ENCODE measurements at regions not wholly inside any gene's neighbourhood (a gene's known extent, or its start where the extent isn't known, plus 50 kb on each side); places are given as distances from the start of the nearest gene placed in this dataset.

DNA sequence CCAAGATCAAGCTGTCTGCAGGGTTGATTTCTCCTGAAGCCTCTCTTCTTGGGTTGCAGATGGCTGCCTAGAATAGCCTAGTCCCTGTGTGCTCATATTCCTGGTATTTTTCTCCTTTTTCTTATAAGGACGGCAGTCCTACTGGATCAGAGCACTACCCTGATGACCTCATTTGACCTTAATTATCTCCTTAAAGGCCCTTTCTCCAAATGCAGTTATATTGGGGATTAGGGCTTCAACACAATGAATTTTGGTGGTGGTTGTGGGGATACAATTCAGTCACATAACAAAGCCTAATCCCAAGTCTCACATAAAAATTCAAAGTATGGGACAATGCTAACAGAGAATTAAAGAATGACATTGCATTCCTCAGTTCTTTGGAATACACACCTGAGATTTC lies 238.8 kb upstream of the SALL1 start:
- DNase-seq (ENCODE audit: low read depth in 1 of 2, low spot score in 1 of 2): no peak
- Histone ChIP-seq H3K27ac (replicated peaks) (no peak overlapping the region), H3K4me3 (replicated peaks; ENCODE audit: insufficient read depth, low read length) (no peak overlapping the region), H3K27me3 (ENCODE audit: insufficient read depth, poor library complexity, severe bottlenecking) (no peaks in the 10 kb centered on the region)
- TF ChIP-seq GABPA (IDR thresholded peaks at IDR 0.05; ENCODE audit: low read depth) (no peak), POLR2AphosphoS5 (IDR thresholded peaks at IDR 0.05; ENCODE audit: low read depth) (no peak), SPI1 (IDR thresholded peaks at IDR 0.05; ENCODE audit: borderline replicate concordance, low read depth) (no peak)
- TF ChIP-seq, protein P1, sequence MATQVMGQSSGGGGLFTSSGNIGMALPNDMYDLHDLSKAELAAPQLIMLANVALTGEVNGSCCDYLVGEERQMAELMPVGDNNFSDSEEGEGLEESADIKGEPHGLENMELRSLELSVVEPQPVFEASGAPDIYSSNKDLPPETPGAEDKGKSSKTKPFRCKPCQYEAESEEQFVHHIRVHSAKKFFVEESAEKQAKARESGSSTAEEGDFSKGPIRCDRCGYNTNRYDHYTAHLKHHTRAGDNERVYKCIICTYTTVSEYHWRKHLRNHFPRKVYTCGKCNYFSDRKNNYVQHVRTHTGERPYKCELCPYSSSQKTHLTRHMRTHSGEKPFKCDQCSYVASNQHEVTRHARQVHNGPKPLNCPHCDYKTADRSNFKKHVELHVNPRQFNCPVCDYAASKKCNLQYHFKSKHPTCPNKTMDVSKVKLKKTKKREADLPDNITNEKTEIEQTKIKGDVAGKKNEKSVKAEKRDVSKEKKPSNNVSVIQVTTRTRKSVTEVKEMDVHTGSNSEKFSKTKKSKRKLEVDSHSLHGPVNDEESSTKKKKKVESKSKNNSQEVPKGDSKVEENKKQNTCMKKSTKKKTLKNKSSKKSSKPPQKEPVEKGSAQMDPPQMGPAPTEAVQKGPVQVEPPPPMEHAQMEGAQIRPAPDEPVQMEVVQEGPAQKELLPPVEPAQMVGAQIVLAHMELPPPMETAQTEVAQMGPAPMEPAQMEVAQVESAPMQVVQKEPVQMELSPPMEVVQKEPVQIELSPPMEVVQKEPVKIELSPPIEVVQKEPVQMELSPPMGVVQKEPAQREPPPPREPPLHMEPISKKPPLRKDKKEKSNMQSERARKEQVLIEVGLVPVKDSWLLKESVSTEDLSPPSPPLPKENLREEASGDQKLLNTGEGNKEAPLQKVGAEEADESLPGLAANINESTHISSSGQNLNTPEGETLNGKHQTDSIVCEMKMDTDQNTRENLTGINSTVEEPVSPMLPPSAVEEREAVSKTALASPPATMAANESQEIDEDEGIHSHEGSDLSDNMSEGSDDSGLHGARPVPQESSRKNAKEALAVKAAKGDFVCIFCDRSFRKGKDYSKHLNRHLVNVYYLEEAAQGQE (IDR thresholded peaks at IDR 0.05; ENCODE audit: insufficient replicate concordance, low read depth): no peak
- TF ChIP-seq, protein P2, sequence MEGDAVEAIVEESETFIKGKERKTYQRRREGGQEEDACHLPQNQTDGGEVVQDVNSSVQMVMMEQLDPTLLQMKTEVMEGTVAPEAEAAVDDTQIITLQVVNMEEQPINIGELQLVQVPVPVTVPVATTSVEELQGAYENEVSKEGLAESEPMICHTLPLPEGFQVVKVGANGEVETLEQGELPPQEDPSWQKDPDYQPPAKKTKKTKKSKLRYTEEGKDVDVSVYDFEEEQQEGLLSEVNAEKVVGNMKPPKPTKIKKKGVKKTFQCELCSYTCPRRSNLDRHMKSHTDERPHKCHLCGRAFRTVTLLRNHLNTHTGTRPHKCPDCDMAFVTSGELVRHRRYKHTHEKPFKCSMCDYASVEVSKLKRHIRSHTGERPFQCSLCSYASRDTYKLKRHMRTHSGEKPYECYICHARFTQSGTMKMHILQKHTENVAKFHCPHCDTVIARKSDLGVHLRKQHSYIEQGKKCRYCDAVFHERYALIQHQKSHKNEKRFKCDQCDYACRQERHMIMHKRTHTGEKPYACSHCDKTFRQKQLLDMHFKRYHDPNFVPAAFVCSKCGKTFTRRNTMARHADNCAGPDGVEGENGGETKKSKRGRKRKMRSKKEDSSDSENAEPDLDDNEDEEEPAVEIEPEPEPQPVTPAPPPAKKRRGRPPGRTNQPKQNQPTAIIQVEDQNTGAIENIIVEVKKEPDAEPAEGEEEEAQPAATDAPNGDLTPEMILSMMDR (IDR thresholded peaks at IDR 0.05; ENCODE audit: insufficient read depth, low read length): no peak

DNA sequence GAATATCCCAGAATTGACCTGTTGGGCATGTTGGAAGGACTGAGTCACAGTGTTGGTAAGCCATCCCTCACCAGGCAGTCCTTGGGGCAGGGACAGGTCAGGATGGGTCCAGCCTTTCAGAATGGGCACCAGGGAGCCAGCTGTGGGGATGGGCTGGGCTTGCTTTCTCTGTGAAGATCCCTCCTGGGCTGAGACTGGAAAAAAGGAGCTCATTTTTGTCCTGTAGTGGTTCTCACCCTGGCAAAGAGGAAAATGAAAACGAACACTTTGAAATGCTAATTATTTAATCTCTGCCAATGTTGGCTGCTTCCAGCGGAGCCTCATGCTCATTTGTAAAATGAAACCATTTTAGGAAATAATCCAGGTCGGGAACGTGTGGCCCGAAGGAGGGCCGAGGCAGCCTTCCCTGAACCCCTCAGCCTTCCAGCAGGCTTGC lies 237.5 kb upstream of the SALL1 start:
- Histone ChIP-seq H3K27ac (replicated peaks) (no peak overlapping the region), H3K4me3 (replicated peaks; ENCODE audit: insufficient read depth, low read length) (no peak overlapping the region), H3K27me3 (ENCODE audit: insufficient read depth, poor library complexity, severe bottlenecking) (no peaks in the 10 kb centered on the region)
- TF ChIP-seq SPI1 (IDR thresholded peaks at IDR 0.05; ENCODE audit: borderline replicate concordance, low read depth): no peak
- TF ChIP-seq POLR2AphosphoS5 (IDR thresholded peaks at IDR 0.05; ENCODE audit: low read depth): no peak
- TF ChIP-seq, protein P1 (IDR thresholded peaks at IDR 0.05; ENCODE audit: insufficient replicate concordance, low read depth): no peak
- no peak for TF ChIP-seq GABPA (IDR thresholded peaks at IDR 0.05; ENCODE audit: low read depth)
- TF ChIP-seq, protein P2 (IDR thresholded peaks at IDR 0.05; ENCODE audit: insufficient read depth, low read length): no peak
- DNase-seq (ENCODE audit: low read depth in 1 of 2, low spot score in 1 of 2): no peak

- TF ChIP-seq, protein P1 (IDR thresholded peaks at IDR 0.05; ENCODE audit: insufficient replicate concordance, low read depth): no peak
- TF ChIP-seq POLR2AphosphoS5 (IDR thresholded peaks at IDR 0.05; ENCODE audit: low read depth) (no peak), GABPA (IDR thresholded peaks at IDR 0.05; ENCODE audit: low read depth) (no peak), SPI1 (IDR thresholded peaks at IDR 0.05; ENCODE audit: borderline replicate concordance, low read depth) (no peak)
- TF ChIP-seq, protein P2 (IDR thresholded peaks at IDR 0.05; ENCODE audit: insufficient read depth, low read length): no peak
- no peak overlapping the region for H3K4me3 ChIP-seq (replicated peaks; ENCODE audit: insufficient read depth, low read length)
- no peak for DNase-seq (ENCODE audit: low read depth in 1 of 2, low spot score in 1 of 2)
- no peaks in the 10 kb centered on the region for H3K27me3 ChIP-seq (ENCODE audit: insufficient read depth, poor library complexity, severe bottlenecking)
- H3K27ac ChIP-seq (replicated peaks): no peak overlapping the region
Measured at GRCh38 chr16:51383909-51384308, 232.8 kb upstream of the SALL1 start.

All from HL-60 (cell line).